GM10266 (cell line): ENCODE measurements at regions not wholly inside any gene's neighbourhood (a gene's known extent, or its start where the extent isn't known, plus 50 kb on each side); places are given as distances from the start of the nearest gene placed in this dataset.

Experiments
- DNase-seq: peaks from one replicate; pipeline ENCODE4 v3.0.0; 2012; ENCODE audit errors: extremely low spot score
- TF ChIP-seq, protein P1 (sequence below): IDR thresholded peaks from 2 replicates; pipeline ENCODE4 v1.5.1; 2012; ENCODE audit warnings: mild to moderate bottlenecking, low read depth; ENCODE audit not compliant: control insufficient read depth, insufficient read depth; ENCODE audit errors: missing control alignments

DNA sequence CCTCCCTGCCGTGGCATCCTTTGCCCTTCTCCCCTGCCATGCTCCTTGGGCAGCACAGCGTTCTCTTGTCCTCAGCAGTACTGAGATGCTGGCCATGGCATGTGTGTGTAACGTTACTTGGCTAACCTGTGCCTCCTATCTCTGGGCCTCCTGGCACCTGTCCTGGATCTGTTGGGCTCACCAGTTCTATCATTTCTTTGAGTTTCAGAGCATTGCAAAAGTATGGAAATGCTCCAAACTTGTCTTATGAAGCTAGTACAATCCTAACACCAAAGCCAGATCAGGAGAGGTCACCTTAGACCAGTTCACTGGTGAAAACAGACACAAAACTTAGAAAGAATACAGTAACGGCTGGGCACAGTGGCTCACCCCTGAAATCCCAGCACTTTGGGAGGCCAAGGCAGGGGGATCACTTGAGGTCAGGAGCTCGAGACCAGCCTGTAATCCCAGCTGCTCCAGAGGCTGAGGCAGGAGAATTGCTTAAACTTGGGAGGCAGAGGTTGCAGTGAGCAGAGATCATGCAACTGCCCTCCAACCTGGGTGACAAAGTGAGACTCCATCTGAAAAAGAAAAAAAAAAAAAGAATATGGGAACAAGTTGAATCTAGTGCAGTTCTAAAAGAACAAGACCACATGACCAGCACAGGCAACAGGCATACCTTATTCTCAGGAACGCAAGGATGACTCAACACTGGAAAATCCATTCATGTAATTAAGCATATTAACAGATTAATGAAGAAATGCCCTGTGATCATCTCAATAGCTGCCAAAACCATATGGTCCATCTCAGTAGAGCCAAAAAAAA is 62.4 kb upstream of the TRPM1 start:
- TF ChIP-seq, protein P1, sequence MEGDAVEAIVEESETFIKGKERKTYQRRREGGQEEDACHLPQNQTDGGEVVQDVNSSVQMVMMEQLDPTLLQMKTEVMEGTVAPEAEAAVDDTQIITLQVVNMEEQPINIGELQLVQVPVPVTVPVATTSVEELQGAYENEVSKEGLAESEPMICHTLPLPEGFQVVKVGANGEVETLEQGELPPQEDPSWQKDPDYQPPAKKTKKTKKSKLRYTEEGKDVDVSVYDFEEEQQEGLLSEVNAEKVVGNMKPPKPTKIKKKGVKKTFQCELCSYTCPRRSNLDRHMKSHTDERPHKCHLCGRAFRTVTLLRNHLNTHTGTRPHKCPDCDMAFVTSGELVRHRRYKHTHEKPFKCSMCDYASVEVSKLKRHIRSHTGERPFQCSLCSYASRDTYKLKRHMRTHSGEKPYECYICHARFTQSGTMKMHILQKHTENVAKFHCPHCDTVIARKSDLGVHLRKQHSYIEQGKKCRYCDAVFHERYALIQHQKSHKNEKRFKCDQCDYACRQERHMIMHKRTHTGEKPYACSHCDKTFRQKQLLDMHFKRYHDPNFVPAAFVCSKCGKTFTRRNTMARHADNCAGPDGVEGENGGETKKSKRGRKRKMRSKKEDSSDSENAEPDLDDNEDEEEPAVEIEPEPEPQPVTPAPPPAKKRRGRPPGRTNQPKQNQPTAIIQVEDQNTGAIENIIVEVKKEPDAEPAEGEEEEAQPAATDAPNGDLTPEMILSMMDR: no peak
- DNase-seq: no peak

- DNase-seq: no peak
- TF ChIP-seq, protein P1: no peak
Measured at GRCh38 chr15:31164573-31164912, 63.0 kb upstream of the TRPM1 start.

DNA sequence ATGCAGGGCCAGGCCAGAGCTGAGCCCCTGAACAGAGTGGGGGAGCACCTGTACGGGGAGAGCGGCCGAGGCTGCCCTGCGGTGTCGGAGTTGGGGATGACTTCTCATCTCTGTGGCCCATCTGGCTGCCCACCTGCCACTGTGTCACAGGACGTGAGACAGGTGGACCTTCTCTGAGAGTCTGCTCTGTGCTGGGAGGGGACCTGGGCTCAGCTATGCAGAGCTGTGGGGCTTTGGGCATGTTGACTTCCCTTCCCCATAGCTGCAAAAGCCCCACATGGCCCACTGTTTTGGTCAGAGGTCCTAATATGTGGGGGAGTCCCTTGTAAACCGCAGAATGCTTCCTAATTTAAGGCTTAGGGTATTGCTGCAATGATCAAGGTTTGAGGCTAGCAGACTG is 68.0 kb upstream of the TRPM1 start:
- TF ChIP-seq, protein P1: no peak
- no peak for DNase-seq

- TF ChIP-seq, protein P1: no peak
- DNase-seq: no peak
Measured at GRCh38 chr15:31171731-31172130, 70.2 kb upstream of the TRPM1 start.

DNA sequence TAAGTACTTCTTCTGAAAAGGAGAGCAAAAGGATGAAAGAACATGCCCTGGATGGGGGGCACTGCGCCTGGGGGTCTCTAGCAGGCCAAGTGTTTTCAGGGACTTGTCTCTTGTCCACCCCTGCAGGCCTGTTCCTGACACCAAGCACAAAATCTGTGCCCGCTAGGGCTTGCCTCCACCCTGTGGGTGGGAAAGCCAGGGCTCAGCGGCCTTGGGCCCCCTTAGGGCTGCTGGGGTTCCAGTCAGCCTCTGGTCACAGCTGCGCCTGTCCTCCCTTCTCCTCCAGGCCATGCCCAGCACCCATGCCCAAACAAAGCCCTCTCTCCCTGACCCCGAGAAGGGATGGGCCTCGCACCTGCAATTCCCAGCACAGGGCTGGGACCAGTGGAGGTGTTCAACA is 71.1 kb upstream of the TRPM1 start:
- DNase-seq: no peak
- TF ChIP-seq, protein P1: no peak

- no peak for DNase-seq
- TF ChIP-seq, protein P1: no peak
Measured at GRCh38 chr15:31173790-31174450, 72.4 kb upstream of the TRPM1 start.

- DNase-seq: no peak
- TF ChIP-seq, protein P1: no peak
Measured at GRCh38 chr15:31175484-31175883, 74.0 kb upstream of the TRPM1 start.
